ENCODE measurements at regions not wholly inside any gene's neighbourhood (a gene's known extent, or its start where the extent isn't known, plus 50 kb on each side); places are given as distances from the start of the nearest gene placed in this dataset.

DNA sequence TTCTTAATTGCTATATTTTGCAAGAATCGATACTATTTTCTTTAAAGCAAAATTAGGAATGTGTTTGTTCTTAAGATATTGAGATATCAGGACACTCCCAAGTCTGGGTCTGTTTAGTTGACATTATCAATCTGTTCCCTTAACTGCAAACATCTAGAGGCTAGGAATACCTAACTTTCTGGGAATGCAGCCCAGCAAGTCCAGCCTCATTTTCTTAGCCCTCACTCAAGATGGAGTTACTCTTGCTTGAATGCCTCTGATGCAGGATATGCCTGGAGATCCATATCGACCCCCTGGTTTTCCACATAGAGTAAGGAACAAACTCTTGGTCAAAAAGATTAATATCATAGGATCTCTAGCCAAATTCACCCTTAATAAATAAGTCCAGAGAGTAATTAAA lies 305.3 kb upstream of the COBL start:
- TF ChIP-seq POLR2A (IDR thresholded peaks at IDR 0.05) (no peak), POLR2AphosphoS5 (IDR thresholded peaks at IDR 0.05) (no peak), EP300 (IDR thresholded peaks at IDR 0.05) (no peak)
- TF ChIP-seq, protein P1, sequence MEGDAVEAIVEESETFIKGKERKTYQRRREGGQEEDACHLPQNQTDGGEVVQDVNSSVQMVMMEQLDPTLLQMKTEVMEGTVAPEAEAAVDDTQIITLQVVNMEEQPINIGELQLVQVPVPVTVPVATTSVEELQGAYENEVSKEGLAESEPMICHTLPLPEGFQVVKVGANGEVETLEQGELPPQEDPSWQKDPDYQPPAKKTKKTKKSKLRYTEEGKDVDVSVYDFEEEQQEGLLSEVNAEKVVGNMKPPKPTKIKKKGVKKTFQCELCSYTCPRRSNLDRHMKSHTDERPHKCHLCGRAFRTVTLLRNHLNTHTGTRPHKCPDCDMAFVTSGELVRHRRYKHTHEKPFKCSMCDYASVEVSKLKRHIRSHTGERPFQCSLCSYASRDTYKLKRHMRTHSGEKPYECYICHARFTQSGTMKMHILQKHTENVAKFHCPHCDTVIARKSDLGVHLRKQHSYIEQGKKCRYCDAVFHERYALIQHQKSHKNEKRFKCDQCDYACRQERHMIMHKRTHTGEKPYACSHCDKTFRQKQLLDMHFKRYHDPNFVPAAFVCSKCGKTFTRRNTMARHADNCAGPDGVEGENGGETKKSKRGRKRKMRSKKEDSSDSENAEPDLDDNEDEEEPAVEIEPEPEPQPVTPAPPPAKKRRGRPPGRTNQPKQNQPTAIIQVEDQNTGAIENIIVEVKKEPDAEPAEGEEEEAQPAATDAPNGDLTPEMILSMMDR (IDR thresholded peaks at IDR 0.05): no peak

All from sigmoid colon (tissue), 4 donors.